GM18505 (cell line): ENCODE measurements at regions not wholly inside any gene's neighbourhood (a gene's known extent, or its start where the extent isn't known, plus 50 kb on each side); places are given as distances from the start of the nearest gene placed in this dataset.
"Not testable (repeated sequence)": the region's sequence is repeated elsewhere in the genome, so short reads cannot be mapped to it uniquely, and the experiment has no call there.

ENCODE experiments used
- ATAC-seq: cut with Tn5 transposase; IDR thresholded peaks from one replicate; pipeline ENCODE4 v1.9.1; 2021; ENCODE audit not compliant: unreplicated experiment
- POLR2A ChIP-seq: IDR thresholded peaks from 4 replicates; pipeline ENCODE4 v1.6.1; 2011; ENCODE audit warnings: borderline replicate concordance; ENCODE audit not compliant: insufficient read depth, insufficient read length; ENCODE audit errors: extremely low read depth

- ATAC-seq, result no peak
- TF ChIP-seq POLR2A, result no peak
Observed at GRCh38 chr6:155561257-155561965, 105.8 kb upstream of the NOX3 start.

GRCh38 chr6:155549928-155550327 is 94.3 kb upstream of the NOX3 start:
- no peak for ATAC-seq

GRCh38 chr6:155549028-155549798 is 93.6 kb upstream of the NOX3 start:
- ATAC-seq, result no peak
- TF ChIP-seq POLR2A, result no peak

More at GRCh38 chr6:155549928-155550327, 94.3 kb upstream of the NOX3 start:
- no peak for TF ChIP-seq POLR2A

GRCh38 chr6:155548576-155548975 is 92.9 kb upstream of the NOX3 start:
- no peak for TF ChIP-seq POLR2A
- ATAC-seq, result no peak

GRCh38 chr6:155544677-155545076 is 89.0 kb upstream of the NOX3 start:
- ATAC-seq, result no peak
- TF ChIP-seq POLR2A, result no peak

- ATAC-seq, result no peak
- no peak for TF ChIP-seq POLR2A
Observed at GRCh38 chr6:155543166-155543847, 87.7 kb upstream of the NOX3 start.

- ATAC-seq, result no peak
Observed at GRCh38 chr6:155542036-155542435, 86.4 kb upstream of the NOX3 start.

GRCh38 chr6:155538708-155539390 is 83.2 kb upstream of the NOX3 start:
- no peak for ATAC-seq
- TF ChIP-seq POLR2A, result no peak

More at GRCh38 chr6:155542036-155542435, 86.4 kb upstream of the NOX3 start:
- no peak for TF ChIP-seq POLR2A

- no peak for ATAC-seq
- TF ChIP-seq POLR2A, result no peak
Observed at GRCh38 chr6:155534678-155535077, 79.0 kb upstream of the NOX3 start.

- no peak for TF ChIP-seq POLR2A
- no peak for ATAC-seq
Observed at GRCh38 chr6:155530219-155530834, 74.7 kb upstream of the NOX3 start.

- ATAC-seq, result not testable (repeated sequence)
Observed at GRCh38 chr6:155529814-155530213, 74.2 kb upstream of the NOX3 start.

GRCh38 chr6:155528982-155529453 is 73.4 kb upstream of the NOX3 start:
- TF ChIP-seq POLR2A, result no peak
- no peak for ATAC-seq

- no peak for TF ChIP-seq POLR2A
- ATAC-seq, result no peak
Observed at GRCh38 chr6:155528335-155528734, 72.7 kb upstream of the NOX3 start.

GRCh38 chr6:155527443-155527842 is 71.8 kb upstream of the NOX3 start:
- no peak for ATAC-seq
- no peak for TF ChIP-seq POLR2A
